ENCODE measurements at regions not wholly inside any gene's neighbourhood (a gene's known extent, or its start where the extent isn't known, plus 50 kb on each side); places are given as distances from the start of the nearest gene placed in this dataset.

GRCh38 chr14:98724734-98725133 is 547.3 kb downstream of the BCL11B start:
- ChIA-PET CTCF (no interaction called here), POLR2A (no interaction called here)
- Mint-ChIP-seq H3K4me1 (ENCODE audit: low read depth, unreplicated experiment) (no peaks in the 10 kb centered on the region), H3K4me3 (ENCODE audit: unreplicated experiment) (no peak overlapping the region), H3K9me3 (ENCODE audit: unreplicated experiment) (no peaks in the 10 kb centered on the region), H3K27me3 (ENCODE audit: insufficient read depth, unreplicated experiment) (peaks cover 4% of the 10 kb centered on the region), H3K36me3 (ENCODE audit: insufficient read depth, unreplicated experiment) (no peaks in the 10 kb centered on the region), H3K27ac (ENCODE audit: unreplicated experiment) (no peak overlapping the region)
- Histone ChIP-seq H3K36me3 (ENCODE audit: control insufficient read depth, insufficient read depth, low read length) (no peaks in the 10 kb centered on the region), H3K9me3 (no peaks in the 10 kb centered on the region), H3K27me3 (replicated peaks; ENCODE audit: control insufficient read depth, insufficient read depth, low read length) (no peaks in the 10 kb centered on the region), H3K4me1 (no peaks in the 10 kb centered on the region), H3K4me3 (ENCODE audit: low read depth, low read length) (no peak overlapping the region)
- intact Hi-C loops (cut with micrococcal nuclease; ENCODE audit: unreplicated experiment), result no loop called here
- no TSS peak for BruUV-seq (replicated peaks)
- TF ChIP-seq CTCF (IDR thresholded peaks at IDR 0.05; ENCODE audit: insufficient read depth in 1 of 2, low read depth in 1 of 2, low read length in 1 of 2, severe bottlenecking in 1 of 2, unreplicated experiment in 1 of 2), result no peak
- no peak for DNase-seq

DNA sequence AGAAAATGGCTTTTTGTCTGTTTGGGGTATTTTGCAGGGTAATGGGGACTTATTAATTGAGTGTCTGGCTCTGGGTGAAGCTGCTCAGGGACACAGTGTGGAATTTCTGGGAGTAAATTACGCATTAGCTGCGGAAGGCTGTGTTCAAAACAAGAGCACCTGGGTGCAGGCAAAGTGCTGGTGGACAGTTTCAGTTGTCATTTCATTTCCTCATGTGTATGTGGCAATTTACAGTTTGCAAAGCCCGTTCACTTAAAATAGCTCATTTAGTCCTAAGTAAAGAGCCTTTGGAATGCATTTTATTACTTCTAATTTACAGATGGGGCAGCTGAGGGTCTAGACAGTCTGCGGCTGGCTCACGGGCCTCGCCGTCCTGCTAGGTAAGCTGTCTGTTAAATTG is 546.8 kb downstream of the BCL11B start:
- intact Hi-C loops (cut with micrococcal nuclease; ENCODE audit: unreplicated experiment), result no loop called here
- no peaks in the 10 kb centered on the region for H3K36me3 ChIP-seq (ENCODE audit: control insufficient read depth, insufficient read depth, low read length)
- H3K9me3 ChIP-seq, result no peaks in the 10 kb centered on the region
- Mint-ChIP-seq H3K4me3 (ENCODE audit: unreplicated experiment) (no peak overlapping the region), H3K4me1 (ENCODE audit: low read depth, unreplicated experiment) (no peaks in the 10 kb centered on the region), H3K27me3 (ENCODE audit: insufficient read depth, unreplicated experiment) (peaks cover 4% of the 10 kb centered on the region), H3K36me3 (ENCODE audit: insufficient read depth, unreplicated experiment) (no peaks in the 10 kb centered on the region), H3K9me3 (ENCODE audit: unreplicated experiment) (no peaks in the 10 kb centered on the region), H3K27ac (ENCODE audit: unreplicated experiment) (no peak overlapping the region)
- H3K4me3 ChIP-seq (ENCODE audit: low read depth, low read length), result no peak overlapping the region
- no peaks in the 10 kb centered on the region for H3K4me1 ChIP-seq
- DNase-seq, result peak in 1 of 2 experiments; percentile 1
- no peaks in the 10 kb centered on the region for H3K27me3 ChIP-seq (replicated peaks; ENCODE audit: control insufficient read depth, insufficient read depth, low read length)
- BruUV-seq (replicated peaks), result no TSS peak
- TF ChIP-seq CTCF (IDR thresholded peaks at IDR 0.05; ENCODE audit: insufficient read depth in 1 of 2, low read depth in 1 of 2, low read length in 1 of 2, severe bottlenecking in 1 of 2, unreplicated experiment in 1 of 2), result no peak
- ChIA-PET POLR2A (no interaction called here), CTCF (no interaction called here)

GRCh38 chr14:98725676-98726075 is 546.3 kb downstream of the BCL11B start:
- no peaks in the 10 kb centered on the region for H3K27me3 ChIP-seq (replicated peaks; ENCODE audit: control insufficient read depth, insufficient read depth, low read length)
- no peaks in the 10 kb centered on the region for H3K36me3 ChIP-seq (ENCODE audit: control insufficient read depth, insufficient read depth, low read length)
- DNase-seq, result no peak
- no peak overlapping the region for H3K4me3 Mint-ChIP-seq (ENCODE audit: unreplicated experiment)
- H3K27me3 Mint-ChIP-seq (ENCODE audit: insufficient read depth, unreplicated experiment), result peaks cover 4% of the 10 kb centered on the region
- H3K4me1 Mint-ChIP-seq (ENCODE audit: low read depth, unreplicated experiment), result no peaks in the 10 kb centered on the region
- H3K9me3 Mint-ChIP-seq (ENCODE audit: unreplicated experiment), result no peaks in the 10 kb centered on the region
- H3K9me3 ChIP-seq, result no peaks in the 10 kb centered on the region
- no peak for TF ChIP-seq CTCF (IDR thresholded peaks at IDR 0.05; ENCODE audit: insufficient read depth in 1 of 2, low read depth in 1 of 2, low read length in 1 of 2, severe bottlenecking in 1 of 2, unreplicated experiment in 1 of 2)
- ChIA-PET CTCF (no interaction called here), POLR2A (no interaction called here)
- BruUV-seq (replicated peaks), result no TSS peak
- no peaks in the 10 kb centered on the region for H3K4me1 ChIP-seq
- intact Hi-C loops (cut with micrococcal nuclease; ENCODE audit: unreplicated experiment), result no loop called here
- H3K36me3 Mint-ChIP-seq (ENCODE audit: insufficient read depth, unreplicated experiment), result no peaks in the 10 kb centered on the region
- no peak overlapping the region for H3K27ac Mint-ChIP-seq (ENCODE audit: unreplicated experiment)
- no peak overlapping the region for H3K4me3 ChIP-seq (ENCODE audit: low read depth, low read length)

Measured in Caco-2 (cell line).